ENCODE measurements at regions not wholly inside any gene's neighbourhood (a gene's known extent, or its start where the extent isn't known, plus 50 kb on each side); places are given as distances from the start of the nearest gene placed in this dataset.
"Not testable (repeated sequence)": the region's sequence is repeated elsewhere in the genome, so short reads cannot be mapped to it uniquely, and the experiment has no call there.

GRCh38 chr10:25107756-25108155, 67.0 kb upstream of the GPR158 start:
- Histone ChIP-seq H3K4me1 (ENCODE audit: control insufficient read depth in 1 of 2, insufficient read depth in 2 of 2, low read depth in 1 of 2, low read length in 1 of 2) (no peaks in the 10 kb centered on the region), H3K9me2 (no peaks in the 10 kb centered on the region), H3K27me3 (ENCODE audit: insufficient read depth) (no peaks in the 10 kb centered on the region), H3K9ac (no peak overlapping the region), H2AFZ (ENCODE audit: low read depth) (no peak overlapping the region), H3F3A (replicated peaks; ENCODE audit: insufficient read depth) (no peaks in the 10 kb centered on the region), H3K79me2 (ENCODE audit: insufficient read depth) (no peaks in the 10 kb centered on the region), H3K4me3 (ENCODE audit: low read depth in 2 of 2, low read length in 1 of 2) (no peak overlapping the region), H3K9me3 (no peaks in the 10 kb centered on the region), H4K20me1 (ENCODE audit: insufficient read depth) (no peaks in the 10 kb centered on the region), H3K27ac (ENCODE audit: low read depth in 2 of 2, low read length in 1 of 2) (no peak overlapping the region), H3K36me3 (replicated peaks in 1 of 2; ENCODE audit: control insufficient read depth in 1 of 2, insufficient read depth in 2 of 2, low read length in 1 of 2) (no peaks in the 10 kb centered on the region), H3K4me2 (no peak overlapping the region)
- CTCF ChIA-PET = interaction anchor here (1.3 kb wide), 1 partner anchor 11 kb away, joined by 3 read pairs; no protein-coding TSS in a partner anchor
- POLR2A ChIA-PET = no interaction called here
- no peak for DNase-seq
- TF ChIP-seq POLR2AphosphoS5 (IDR thresholded peaks at IDR 0.05; ENCODE audit: low read depth, low read length) (no peak), ZBTB33 (IDR thresholded peaks at IDR 0.05; ENCODE audit: borderline replicate concordance, low read depth) (no peak), ELF1 (IDR thresholded peaks at IDR 0.05) (no peak), YY1 (IDR thresholded peaks at IDR 0.05; ENCODE audit: low read depth) (no peak), TAF1 (IDR thresholded peaks at IDR 0.05; ENCODE audit: borderline replicate concordance, low read depth, low read length) (no peak), IRF3 (IDR thresholded peaks at IDR 0.05; ENCODE audit: low read depth, low read length) (no peak), RFX5 (IDR thresholded peaks at IDR 0.05; ENCODE audit: low read length) (no peak)
- 62% methylated on average over 2 of the region's 2 CpGs for WGBS (ENCODE audit: low lambda C conversion rate)

- H3K36me3 ChIP-seq (replicated peaks in 1 of 2; ENCODE audit: control insufficient read depth in 1 of 2, insufficient read depth in 2 of 2, low read length in 1 of 2); H3K9me3 ChIP-seq; H3K27ac ChIP-seq (ENCODE audit: low read depth in 2 of 2, low read length in 1 of 2); H3K9ac ChIP-seq; H3K79me2 ChIP-seq (ENCODE audit: insufficient read depth); H3F3A ChIP-seq (replicated peaks; ENCODE audit: insufficient read depth); H3K9me2 ChIP-seq; H3K4me2 ChIP-seq; POLR2A ChIA-PET; H3K4me3 ChIP-seq (ENCODE audit: low read depth in 2 of 2, low read length in 1 of 2); DNase-seq; H3K4me1 ChIP-seq (ENCODE audit: control insufficient read depth in 1 of 2, insufficient read depth in 2 of 2, low read depth in 1 of 2, low read length in 1 of 2); H2AFZ ChIP-seq (ENCODE audit: low read depth); H3K27me3 ChIP-seq (ENCODE audit: insufficient read depth); H4K20me1 ChIP-seq (ENCODE audit: insufficient read depth): not testable (repeated sequence)
- WGBS (ENCODE audit: low lambda C conversion rate) = 59% methylated on average over 7 of the region's 7 CpGs
- CTCF ChIA-PET = interaction anchor here (0.8 to 1.0 kb wide), 2 partner anchors 29 to 117 kb away, joined by 3 to 4 read pairs; no protein-coding TSS in a partner anchor
Measured at GRCh38 chr10:25109896-25110295, 64.9 kb upstream of the GPR158 start.

GRCh38 chr10:25112016-25112415, 62.8 kb upstream of the GPR158 start:
- CTCF ChIA-PET = interaction anchor here (1.1 to 4.9 kb wide), 13 partner anchors 10 to 602 kb away, joined by 3 to 43 read pairs (median 8); no protein-coding TSS in a partner anchor
- DNase-seq = no peak

More at GRCh38 chr10:25112016-25112415, 62.8 kb upstream of the GPR158 start:
- Histone ChIP-seq H3K9ac (no peak overlapping the region), H3K9me3 (no peaks in the 10 kb centered on the region), H3K9me2 (no peaks in the 10 kb centered on the region), H3K27ac (ENCODE audit: low read depth in 2 of 2, low read length in 1 of 2) (no peak overlapping the region), H4K20me1 (ENCODE audit: insufficient read depth) (no peaks in the 10 kb centered on the region), H3K4me3 (ENCODE audit: low read depth in 2 of 2, low read length in 1 of 2) (no peak overlapping the region), H3K4me2 (no peak overlapping the region), H3K27me3 (ENCODE audit: insufficient read depth) (no peaks in the 10 kb centered on the region; the same call in 1 of the 2 replicates), H3K79me2 (ENCODE audit: insufficient read depth) (no peaks in the 10 kb centered on the region), H2AFZ (ENCODE audit: low read depth) (no peak overlapping the region), H3K36me3 (replicated peaks in 1 of 2; ENCODE audit: control insufficient read depth in 1 of 2, insufficient read depth in 2 of 2, low read length in 1 of 2) (no peaks in the 10 kb centered on the region), H3K4me1 (ENCODE audit: control insufficient read depth in 1 of 2, insufficient read depth in 2 of 2, low read depth in 1 of 2, low read length in 1 of 2) (no peaks in the 10 kb centered on the region; a peak in 1 of 4 replicates), H3F3A (replicated peaks; ENCODE audit: insufficient read depth) (no peaks in the 10 kb centered on the region)
- TF ChIP-seq JUND (IDR thresholded peaks at IDR 0.05) = no peak
- TF ChIP-seq EZH2phosphoT487 (IDR thresholded peaks at IDR 0.05; ENCODE audit: borderline replicate concordance, low read depth) = no peak
- TF ChIP-seq RFX5 (IDR thresholded peaks at IDR 0.05; ENCODE audit: low read length) = no peak
- no peak for TF ChIP-seq EP300 (IDR thresholded peaks at IDR 0.05; ENCODE audit: borderline replicate concordance in 1 of 2, low read depth in 1 of 2, low read length in 1 of 2)
- TF ChIP-seq TCF12 (IDR thresholded peaks at IDR 0.05) = no peak
- TF ChIP-seq ELF1 (IDR thresholded peaks at IDR 0.05) = no peak
- no peak for TF ChIP-seq SMC3 (IDR thresholded peaks at IDR 0.05; ENCODE audit: low read depth, low read length)
- no peak for TF ChIP-seq TAF1 (IDR thresholded peaks at IDR 0.05; ENCODE audit: borderline replicate concordance, low read depth, low read length)
- TF ChIP-seq RCOR1 (IDR thresholded peaks at IDR 0.05; ENCODE audit: low read length) = no peak
- TF ChIP-seq REST (IDR thresholded peaks at IDR 0.05; ENCODE audit: low read depth, low read length) = no peak
- POLR2A ChIA-PET = no interaction called here
- WGBS (ENCODE audit: low lambda C conversion rate) = 54% methylated on average over 3 of the region's 3 CpGs

All from SK-N-SH (cell line).